HEK293T (cell line): ENCODE measurements at regions not wholly inside any gene's neighbourhood (a gene's known extent, or its start where the extent isn't known, plus 50 kb on each side); places are given as distances from the start of the nearest gene placed in this dataset.

Source experiments
- ARNT ChIP-seq: fragments of 450-650 bp; IDR thresholded peaks from 2 replicates; pipeline ENCODE4 v1.6.1; 2017; ENCODE audit warnings: mild to moderate bottlenecking
- ELF4 ChIP-seq: fragments of 450-650 bp; IDR thresholded peaks from 2 replicates; pipeline ENCODE4 v1.6.1; 2017; ENCODE audit warnings: antibody characterized with exemption
- FOXA1 ChIP-seq: fragments of 450-650 bp; IDR thresholded peaks from 2 replicates; pipeline ENCODE4 v1.6.1; 2016; ENCODE audit warnings: mild to moderate bottlenecking
- FOXK2 ChIP-seq: fragments of 450-650 bp; IDR thresholded peaks from 2 replicates; pipeline ENCODE4 v1.6.1; 2016; ENCODE audit warnings: mild to moderate bottlenecking
- FOXM1 ChIP-seq: fragments of 450-650 bp; IDR thresholded peaks from 2 replicates; pipeline ENCODE4 v1.6.1; 2017; ENCODE audit warnings: mild to moderate bottlenecking, borderline replicate concordance
- HDGF ChIP-seq: fragments of 450-650 bp; IDR thresholded peaks from 2 replicates; pipeline ENCODE4 v1.6.1; 2017; ENCODE audit warnings: antibody characterized with exemption, borderline replicate concordance
- L3MBTL2 ChIP-seq: fragments of 450-650 bp; conservative IDR thresholded peaks from 2 replicates; pipeline ENCODE4 v1.6.1; 2016; ENCODE audit warnings: mild to moderate bottlenecking
- LEF1 ChIP-seq: fragments of 450-650 bp; IDR thresholded peaks from 2 replicates; pipeline ENCODE4 v1.6.1; 2017; ENCODE audit warnings: mild to moderate bottlenecking, borderline replicate concordance
- NFRKB ChIP-seq: fragments of 450-650 bp; IDR thresholded peaks from 2 replicates; pipeline ENCODE4 v1.6.1; 2016; ENCODE audit warnings: mild to moderate bottlenecking, moderate library complexity
- PKNOX1 ChIP-seq: fragments of 450-650 bp; IDR thresholded peaks from 2 replicates; pipeline ENCODE4 v1.6.1; 2016
- SP1 ChIP-seq: fragments of 450-650 bp; IDR thresholded peaks from 2 replicates; pipeline ENCODE4 v1.6.1; 2017
- SUZ12 ChIP-seq: fragments of 450-650 bp; IDR thresholded peaks from 2 replicates; pipeline ENCODE4 v1.6.1; 2016; ENCODE audit warnings: mild to moderate bottlenecking
- TARDBP ChIP-seq: fragments of 450-650 bp; IDR thresholded peaks from 2 replicates; pipeline ENCODE4 v1.6.1; 2016

- TF ChIP-seq LEF1, result no peak
- no peak for TF ChIP-seq FOXA1
- no peak for TF ChIP-seq ARNT
- no peak for TF ChIP-seq TARDBP
- no peak for TF ChIP-seq SUZ12
- TF ChIP-seq L3MBTL2, result no peak
- no peak for TF ChIP-seq FOXM1
- no peak for TF ChIP-seq SP1
- no peak for TF ChIP-seq FOXK2
- TF ChIP-seq ELF4, result no peak
- TF ChIP-seq HDGF, result no peak
- no peak for TF ChIP-seq PKNOX1
- TF ChIP-seq NFRKB, result no peak
Measured at GRCh38 chr10:25675204-25675603, 258.8 kb upstream of the MYO3A start.
